ENCODE measurements at regions not wholly inside any gene's neighbourhood (a gene's known extent, or its start where the extent isn't known, plus 50 kb on each side); places are given as distances from the start of the nearest gene placed in this dataset.

DNA sequence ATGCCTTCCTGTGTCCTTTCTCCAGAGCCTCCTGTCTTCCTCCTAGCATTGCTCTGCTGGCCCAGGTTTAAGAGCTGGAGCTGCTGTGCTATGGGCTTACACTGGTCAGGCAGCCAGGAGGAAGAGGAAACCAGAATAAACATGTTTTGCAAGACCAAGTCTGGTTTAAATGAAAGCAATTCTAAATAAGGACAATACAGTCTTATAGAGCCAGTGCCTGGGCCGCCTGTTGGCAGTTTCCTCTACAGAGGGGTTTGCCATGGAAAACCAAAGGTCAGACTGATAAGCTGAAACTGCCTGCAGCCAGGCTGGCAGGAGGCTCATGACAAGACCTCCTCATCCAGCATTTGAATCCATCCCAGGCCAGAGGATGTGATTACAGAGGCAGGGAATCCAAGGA is 92.9 kb upstream of the FGGY start:
- TF ChIP-seq, protein P1, sequence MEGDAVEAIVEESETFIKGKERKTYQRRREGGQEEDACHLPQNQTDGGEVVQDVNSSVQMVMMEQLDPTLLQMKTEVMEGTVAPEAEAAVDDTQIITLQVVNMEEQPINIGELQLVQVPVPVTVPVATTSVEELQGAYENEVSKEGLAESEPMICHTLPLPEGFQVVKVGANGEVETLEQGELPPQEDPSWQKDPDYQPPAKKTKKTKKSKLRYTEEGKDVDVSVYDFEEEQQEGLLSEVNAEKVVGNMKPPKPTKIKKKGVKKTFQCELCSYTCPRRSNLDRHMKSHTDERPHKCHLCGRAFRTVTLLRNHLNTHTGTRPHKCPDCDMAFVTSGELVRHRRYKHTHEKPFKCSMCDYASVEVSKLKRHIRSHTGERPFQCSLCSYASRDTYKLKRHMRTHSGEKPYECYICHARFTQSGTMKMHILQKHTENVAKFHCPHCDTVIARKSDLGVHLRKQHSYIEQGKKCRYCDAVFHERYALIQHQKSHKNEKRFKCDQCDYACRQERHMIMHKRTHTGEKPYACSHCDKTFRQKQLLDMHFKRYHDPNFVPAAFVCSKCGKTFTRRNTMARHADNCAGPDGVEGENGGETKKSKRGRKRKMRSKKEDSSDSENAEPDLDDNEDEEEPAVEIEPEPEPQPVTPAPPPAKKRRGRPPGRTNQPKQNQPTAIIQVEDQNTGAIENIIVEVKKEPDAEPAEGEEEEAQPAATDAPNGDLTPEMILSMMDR (IDR thresholded peaks at IDR 0.05), result no peak
- no peak for TF ChIP-seq POLR2A (IDR thresholded peaks at IDR 0.05)
